GM23338 (cell line): ENCODE measurements at regions not wholly inside any gene's neighbourhood (a gene's known extent, or its start where the extent isn't known, plus 50 kb on each side); places are given as distances from the start of the nearest gene placed in this dataset.

Source experiments
- EZH2 ChIP-seq: fragments of 200-600 bp; sonication (generic); IDR thresholded peaks from one replicate; pipeline ENCODE4 v1.8.0; 2017; ENCODE audit warnings: antibody characterized with exemption, mild to moderate bottlenecking, low read depth; ENCODE audit not compliant: unreplicated experiment
- EZH2phosphoT487 ChIP-seq: fragments of 200-600 bp; sonication (generic); IDR thresholded peaks from one replicate; pipeline ENCODE4 v1.8.1; 2018; ENCODE audit warnings: antibody characterized with exemption; ENCODE audit not compliant: unreplicated experiment
- JUNB ChIP-seq: IDR thresholded peaks from one replicate; pipeline ENCODE4 v1.6.1; 2016; ENCODE audit warnings: antibody characterized with exemption; ENCODE audit not compliant: unreplicated experiment
- NANOG ChIP-seq: IDR thresholded peaks from 2 replicates; pipeline ENCODE4 v1.6.1; 2016; ENCODE audit warnings: antibody characterized with exemption, borderline replicate concordance
- POLR2AphosphoS5 ChIP-seq: IDR thresholded peaks from 2 replicates; pipeline ENCODE4 v1.6.1; 2016; ENCODE audit warnings: antibody characterized with exemption, low read depth
- ZNF114 ChIP-seq: fragments of 250-450 bp; sonication (Bioruptor Pico); IDR thresholded peaks from 2 replicates; pipeline ENCODE4 v1.5.0; 2020; ENCODE audit warnings: mild to moderate bottlenecking, moderate library complexity
- TF ChIP-seq, protein P1 (sequence below): IDR thresholded peaks from 2 replicates; pipeline ENCODE4 v1.6.1; 2016; ENCODE audit warnings: antibody characterized with exemption
- TF ChIP-seq, protein P2 (sequence below), 2 experiments: fragments of 200-600 bp in 1 of 2; sonication (generic) in 1 of 2; conservative IDR thresholded peaks; 2 replicates each; pipeline versions ENCODE4 v1.5.1 to v1.6.1; 2016 to 2017; ENCODE audit warnings: antibody characterized with exemption in 2 of 2, low read depth in 2 of 2, mild to moderate bottlenecking in 2 of 2, moderate library complexity in 1 of 2
- TF ChIP-seq, protein P3 (sequence below): IDR thresholded peaks from one replicate; pipeline ENCODE4 v1.6.1; 2018; ENCODE audit warnings: antibody characterized with exemption; ENCODE audit not compliant: unreplicated experiment
- TF ChIP-seq, protein P4 (sequence below): fragments of 250-450 bp; sonication (Bioruptor Pico); IDR thresholded peaks from 2 replicates; pipeline ENCODE4 v1.5.0; 2020; ENCODE audit warnings: mild to moderate bottlenecking, moderate library complexity

DNA sequence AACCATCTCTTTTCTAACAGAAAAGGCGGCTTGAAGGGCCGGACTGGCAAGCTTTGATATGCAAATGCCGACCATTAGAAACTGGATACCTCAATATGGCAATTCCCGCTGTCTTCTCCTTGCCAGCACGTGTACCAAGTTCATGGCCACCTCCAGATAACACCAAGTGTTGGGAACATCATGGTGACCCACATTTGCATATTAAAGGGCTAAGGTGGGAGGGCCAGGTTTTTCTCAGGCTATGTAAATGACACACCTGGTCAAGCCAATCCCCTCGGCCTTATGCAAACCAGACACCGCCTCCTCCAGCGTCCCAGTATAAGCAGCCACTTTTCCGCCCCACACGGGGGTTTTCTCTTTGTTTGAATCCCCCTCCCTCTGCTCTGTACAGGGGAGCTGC is 110.7 kb downstream of the DACT2 start:
- TF ChIP-seq, protein P1, sequence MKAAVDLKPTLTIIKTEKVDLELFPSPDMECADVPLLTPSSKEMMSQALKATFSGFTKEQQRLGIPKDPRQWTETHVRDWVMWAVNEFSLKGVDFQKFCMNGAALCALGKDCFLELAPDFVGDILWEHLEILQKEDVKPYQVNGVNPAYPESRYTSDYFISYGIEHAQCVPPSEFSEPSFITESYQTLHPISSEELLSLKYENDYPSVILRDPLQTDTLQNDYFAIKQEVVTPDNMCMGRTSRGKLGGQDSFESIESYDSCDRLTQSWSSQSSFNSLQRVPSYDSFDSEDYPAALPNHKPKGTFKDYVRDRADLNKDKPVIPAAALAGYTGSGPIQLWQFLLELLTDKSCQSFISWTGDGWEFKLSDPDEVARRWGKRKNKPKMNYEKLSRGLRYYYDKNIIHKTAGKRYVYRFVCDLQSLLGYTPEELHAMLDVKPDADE = no peak
- TF ChIP-seq, protein P2, sequence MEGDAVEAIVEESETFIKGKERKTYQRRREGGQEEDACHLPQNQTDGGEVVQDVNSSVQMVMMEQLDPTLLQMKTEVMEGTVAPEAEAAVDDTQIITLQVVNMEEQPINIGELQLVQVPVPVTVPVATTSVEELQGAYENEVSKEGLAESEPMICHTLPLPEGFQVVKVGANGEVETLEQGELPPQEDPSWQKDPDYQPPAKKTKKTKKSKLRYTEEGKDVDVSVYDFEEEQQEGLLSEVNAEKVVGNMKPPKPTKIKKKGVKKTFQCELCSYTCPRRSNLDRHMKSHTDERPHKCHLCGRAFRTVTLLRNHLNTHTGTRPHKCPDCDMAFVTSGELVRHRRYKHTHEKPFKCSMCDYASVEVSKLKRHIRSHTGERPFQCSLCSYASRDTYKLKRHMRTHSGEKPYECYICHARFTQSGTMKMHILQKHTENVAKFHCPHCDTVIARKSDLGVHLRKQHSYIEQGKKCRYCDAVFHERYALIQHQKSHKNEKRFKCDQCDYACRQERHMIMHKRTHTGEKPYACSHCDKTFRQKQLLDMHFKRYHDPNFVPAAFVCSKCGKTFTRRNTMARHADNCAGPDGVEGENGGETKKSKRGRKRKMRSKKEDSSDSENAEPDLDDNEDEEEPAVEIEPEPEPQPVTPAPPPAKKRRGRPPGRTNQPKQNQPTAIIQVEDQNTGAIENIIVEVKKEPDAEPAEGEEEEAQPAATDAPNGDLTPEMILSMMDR (conservative IDR thresholded peaks at IDR 0.05; ENCODE audit: low read depth in 2 of 2) = no peak
- no peak for TF ChIP-seq POLR2AphosphoS5
- no peak for TF ChIP-seq EZH2phosphoT487
- TF ChIP-seq, protein P3, sequence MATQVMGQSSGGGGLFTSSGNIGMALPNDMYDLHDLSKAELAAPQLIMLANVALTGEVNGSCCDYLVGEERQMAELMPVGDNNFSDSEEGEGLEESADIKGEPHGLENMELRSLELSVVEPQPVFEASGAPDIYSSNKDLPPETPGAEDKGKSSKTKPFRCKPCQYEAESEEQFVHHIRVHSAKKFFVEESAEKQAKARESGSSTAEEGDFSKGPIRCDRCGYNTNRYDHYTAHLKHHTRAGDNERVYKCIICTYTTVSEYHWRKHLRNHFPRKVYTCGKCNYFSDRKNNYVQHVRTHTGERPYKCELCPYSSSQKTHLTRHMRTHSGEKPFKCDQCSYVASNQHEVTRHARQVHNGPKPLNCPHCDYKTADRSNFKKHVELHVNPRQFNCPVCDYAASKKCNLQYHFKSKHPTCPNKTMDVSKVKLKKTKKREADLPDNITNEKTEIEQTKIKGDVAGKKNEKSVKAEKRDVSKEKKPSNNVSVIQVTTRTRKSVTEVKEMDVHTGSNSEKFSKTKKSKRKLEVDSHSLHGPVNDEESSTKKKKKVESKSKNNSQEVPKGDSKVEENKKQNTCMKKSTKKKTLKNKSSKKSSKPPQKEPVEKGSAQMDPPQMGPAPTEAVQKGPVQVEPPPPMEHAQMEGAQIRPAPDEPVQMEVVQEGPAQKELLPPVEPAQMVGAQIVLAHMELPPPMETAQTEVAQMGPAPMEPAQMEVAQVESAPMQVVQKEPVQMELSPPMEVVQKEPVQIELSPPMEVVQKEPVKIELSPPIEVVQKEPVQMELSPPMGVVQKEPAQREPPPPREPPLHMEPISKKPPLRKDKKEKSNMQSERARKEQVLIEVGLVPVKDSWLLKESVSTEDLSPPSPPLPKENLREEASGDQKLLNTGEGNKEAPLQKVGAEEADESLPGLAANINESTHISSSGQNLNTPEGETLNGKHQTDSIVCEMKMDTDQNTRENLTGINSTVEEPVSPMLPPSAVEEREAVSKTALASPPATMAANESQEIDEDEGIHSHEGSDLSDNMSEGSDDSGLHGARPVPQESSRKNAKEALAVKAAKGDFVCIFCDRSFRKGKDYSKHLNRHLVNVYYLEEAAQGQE = no peak
- peak; percentile 57; the same call in 1 of the 2 replicates for TF ChIP-seq ZNF114 (CRISPR knock-in tag)
- TF ChIP-seq EZH2 = no peak
- no peak for TF ChIP-seq JUNB
- TF ChIP-seq NANOG = no peak; the same call in 1 of the 2 replicates
- TF ChIP-seq, protein P4, sequence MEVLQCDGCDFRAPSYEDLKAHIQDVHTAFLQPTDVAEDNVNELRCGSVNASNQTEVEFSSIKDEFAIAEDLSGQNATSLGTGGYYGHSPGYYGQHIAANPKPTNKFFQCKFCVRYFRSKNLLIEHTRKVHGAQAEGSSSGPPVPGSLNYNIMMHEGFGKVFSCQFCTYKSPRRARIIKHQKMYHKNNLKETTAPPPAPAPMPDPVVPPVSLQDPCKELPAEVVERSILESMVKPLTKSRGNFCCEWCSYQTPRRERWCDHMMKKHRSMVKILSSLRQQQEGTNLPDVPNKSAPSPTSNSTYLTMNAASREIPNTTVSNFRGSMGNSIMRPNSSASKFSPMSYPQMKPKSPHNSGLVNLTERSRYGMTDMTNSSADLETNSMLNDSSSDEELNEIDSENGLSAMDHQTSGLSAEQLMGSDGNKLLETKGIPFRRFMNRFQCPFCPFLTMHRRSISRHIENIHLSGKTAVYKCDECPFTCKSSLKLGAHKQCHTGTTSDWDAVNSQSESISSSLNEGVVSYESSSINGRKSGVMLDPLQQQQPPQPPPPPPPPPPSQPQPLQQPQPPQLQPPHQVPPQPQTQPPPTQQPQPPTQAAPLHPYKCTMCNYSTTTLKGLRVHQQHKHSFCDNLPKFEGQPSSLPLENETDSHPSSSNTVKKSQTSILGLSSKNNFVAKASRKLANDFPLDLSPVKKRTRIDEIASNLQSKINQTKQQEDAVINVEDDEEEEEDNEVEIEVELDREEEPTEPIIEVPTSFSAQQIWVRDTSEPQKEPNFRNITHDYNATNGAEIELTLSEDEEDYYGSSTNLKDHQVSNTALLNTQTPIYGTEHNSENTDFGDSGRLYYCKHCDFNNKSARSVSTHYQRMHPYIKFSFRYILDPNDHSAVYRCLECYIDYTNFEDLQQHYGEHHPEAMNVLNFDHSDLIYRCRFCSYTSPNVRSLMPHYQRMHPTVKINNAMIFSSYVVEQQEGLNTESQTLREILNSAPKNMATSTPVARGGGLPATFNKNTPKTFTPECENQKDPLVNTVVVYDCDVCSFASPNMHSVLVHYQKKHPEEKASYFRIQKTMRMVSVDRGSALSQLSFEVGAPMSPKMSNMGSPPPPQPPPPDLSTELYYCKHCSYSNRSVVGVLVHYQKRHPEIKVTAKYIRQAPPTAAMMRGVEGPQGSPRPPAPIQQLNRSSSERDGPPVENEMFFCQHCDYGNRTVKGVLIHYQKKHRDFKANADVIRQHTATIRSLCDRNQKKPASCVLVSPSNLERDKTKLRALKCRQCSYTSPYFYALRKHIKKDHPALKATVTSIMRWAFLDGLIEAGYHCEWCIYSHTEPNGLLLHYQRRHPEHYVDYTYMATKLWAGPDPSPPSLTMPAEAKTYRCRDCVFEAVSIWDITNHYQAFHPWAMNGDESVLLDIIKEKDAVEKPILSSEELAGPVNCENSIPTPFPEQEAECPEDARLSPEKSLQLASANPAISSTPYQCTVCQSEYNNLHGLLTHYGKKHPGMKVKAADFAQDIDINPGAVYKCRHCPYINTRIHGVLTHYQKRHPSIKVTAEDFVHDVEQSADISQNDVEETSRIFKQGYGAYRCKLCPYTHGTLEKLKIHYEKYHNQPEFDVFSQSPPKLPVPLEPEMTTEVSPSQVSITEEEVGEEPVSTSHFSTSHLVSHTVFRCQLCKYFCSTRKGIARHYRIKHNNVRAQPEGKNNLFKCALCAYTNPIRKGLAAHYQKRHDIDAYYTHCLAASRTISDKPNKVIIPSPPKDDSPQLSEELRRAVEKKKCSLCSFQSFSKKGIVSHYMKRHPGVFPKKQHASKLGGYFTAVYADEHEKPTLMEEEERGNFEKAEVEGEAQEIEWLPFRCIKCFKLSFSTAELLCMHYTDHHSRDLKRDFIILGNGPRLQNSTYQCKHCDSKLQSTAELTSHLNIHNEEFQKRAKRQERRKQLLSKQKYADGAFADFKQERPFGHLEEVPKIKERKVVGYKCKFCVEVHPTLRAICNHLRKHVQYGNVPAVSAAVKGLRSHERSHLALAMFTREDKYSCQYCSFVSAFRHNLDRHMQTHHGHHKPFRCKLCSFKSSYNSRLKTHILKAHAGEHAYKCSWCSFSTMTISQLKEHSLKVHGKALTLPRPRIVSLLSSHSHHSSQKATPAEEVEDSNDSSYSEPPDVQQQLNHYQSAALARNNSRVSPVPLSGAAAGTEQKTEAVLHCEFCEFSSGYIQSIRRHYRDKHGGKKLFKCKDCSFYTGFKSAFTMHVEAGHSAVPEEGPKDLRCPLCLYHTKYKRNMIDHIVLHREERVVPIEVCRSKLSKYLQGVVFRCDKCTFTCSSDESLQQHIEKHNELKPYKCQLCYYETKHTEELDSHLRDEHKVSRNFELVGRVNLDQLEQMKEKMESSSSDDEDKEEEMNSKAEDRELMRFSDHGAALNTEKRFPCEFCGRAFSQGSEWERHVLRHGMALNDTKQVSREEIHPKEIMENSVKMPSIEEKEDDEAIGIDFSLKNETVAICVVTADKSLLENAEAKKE (CRISPR knock-in tag) = peak; percentile 83
